H1 (cell line): ENCODE measurements at regions not wholly inside any gene's neighbourhood (a gene's known extent, or its start where the extent isn't known, plus 50 kb on each side); places are given as distances from the start of the nearest gene placed in this dataset.

Source experiments
- ASH2L ChIP-seq: fragments of 200-600, 300-600 bp; sonication (generic); IDR thresholded peaks from one replicate; pipeline ENCODE4 v1.7.1; 2017; ENCODE audit warnings: low read length
- CHD7 ChIP-seq: fragments of 300-600 bp; sonication (generic); IDR thresholded peaks from 2 replicates; pipeline ENCODE4 v1.7.1; 2012; ENCODE audit warnings: low read length, moderate library complexity, mild to moderate bottlenecking, inconsistent platforms; ENCODE audit not compliant: insufficient replicate concordance
- MAFK ChIP-seq: IDR thresholded peaks from 2 replicates; pipeline ENCODE4 v1.6.1; 2012; ENCODE audit warnings: low read depth, mild to moderate bottlenecking, improper control_type of control experiment, low read length
- POLR2A ChIP-seq, 2 experiments: IDR thresholded peaks; 1 replicate in 1 of 2; 2 replicates in 1 of 2; pipeline ENCODE4 v1.6.1; 2011; ENCODE audit warnings: low read depth in 2 of 2, low read length in 2 of 2, mild to moderate bottlenecking in 2 of 2; ENCODE audit errors: control extremely low read depth in 1 of 2

- TF ChIP-seq CHD7, result no peak
- no peak for TF ChIP-seq ASH2L
- no peak for TF ChIP-seq POLR2A (IDR thresholded peaks at IDR 0.05; ENCODE audit: control extremely low read depth in 1 of 2, low read depth in 2 of 2, low read length in 2 of 2)
- no peak for TF ChIP-seq MAFK
Measured at GRCh38 chr14:38108681-38109080, 99.0 kb upstream of the SSTR1 start (continued).
